DOHH2 (cell line): ENCODE measurements at regions not wholly inside any gene's neighbourhood (a gene's known extent, or its start where the extent isn't known, plus 50 kb on each side); places are given as distances from the start of the nearest gene placed in this dataset.

Experiments
- H3F3A ChIP-seq: fragments of 200-600 bp; sonication (generic), shearing (Covaris generic); 2 replicates; pipeline ENCODE4 v1.6.0; 2016; ENCODE audit warnings: antibody characterized with exemption, mild to moderate bottlenecking; ENCODE audit not compliant: control insufficient read depth, insufficient read depth
- H3K27ac ChIP-seq: fragments of 200-600 bp; sonication (generic); 2 replicates; pipeline ENCODE4 v1.5.1; 2014; ENCODE audit warnings: low read depth, mild to moderate bottlenecking, low read length, moderate library complexity
- H3K27me3 ChIP-seq: fragments of 200-600 bp; sonication (generic); 2 replicates; pipeline ENCODE4 v1.6.1; 2014; ENCODE audit warnings: mild to moderate bottlenecking, low read length, mixed read lengths; ENCODE audit not compliant: control insufficient read depth
- H3K36me3 ChIP-seq: fragments of 200-600 bp; sonication (generic); 2 replicates; pipeline ENCODE4 v1.6.1; 2014; ENCODE audit warnings: mild to moderate bottlenecking, low read length, moderate library complexity, mixed read lengths; ENCODE audit not compliant: control insufficient read depth
- H3K4me1 ChIP-seq: fragments of 200-600 bp; sonication (generic); 2 replicates; pipeline ENCODE4 v1.6.1; 2014; ENCODE audit warnings: mild to moderate bottlenecking, low read length, mixed read lengths; ENCODE audit not compliant: control insufficient read depth
- H3K4me2 ChIP-seq: fragments of 200-600 bp; sonication (generic); 2 replicates; pipeline ENCODE4 v1.6.0; 2014; ENCODE audit warnings: mild to moderate bottlenecking, low read length, moderate library complexity
- H3K4me3 ChIP-seq: fragments of 200-600 bp; sonication (generic); 2 replicates; pipeline ENCODE4 v1.5.1; 2014; ENCODE audit warnings: mild to moderate bottlenecking, low read length, mixed read lengths
- H3K79me2 ChIP-seq: fragments of 200-600 bp; sonication (generic); 2 replicates; pipeline ENCODE4 v1.6.1; 2014; ENCODE audit warnings: mild to moderate bottlenecking, low read length, mixed read lengths; ENCODE audit not compliant: control insufficient read depth
- H3K9me2 ChIP-seq: fragments of 200-600 bp; sonication (generic); replicated peaks from 2 replicates; pipeline ENCODE4 v1.6.1; 2014; ENCODE audit warnings: mild to moderate bottlenecking, low read length, mixed read lengths; ENCODE audit not compliant: control insufficient read depth
- H3K9me3 ChIP-seq: fragments of 200-600 bp; sonication (generic); 2 replicates; pipeline ENCODE4 v1.6.1; 2014; ENCODE audit warnings: antibody characterized with exemption, low read length, mixed read lengths; ENCODE audit not compliant: control insufficient read depth, insufficient read depth
- H4K20me1 ChIP-seq: fragments of 200-600 bp; sonication (generic); 2 replicates; pipeline ENCODE4 v1.6.0; 2014; ENCODE audit warnings: low read depth, mild to moderate bottlenecking, antibody characterized with exemption, low read length, moderate library complexity; ENCODE audit not compliant: control insufficient read depth, insufficient read depth
- CTCF ChIP-seq: fragments of 200-600 bp; sonication (generic); IDR thresholded peaks from one replicate; pipeline ENCODE4 v1.5.1; 2014; ENCODE audit warnings: antibody characterized with exemption, mild to moderate bottlenecking, low read depth, low read length; ENCODE audit not compliant: poor library complexity, severe bottlenecking
- EZH2phosphoT487 ChIP-seq: fragments of 200-600 bp; sonication (generic); IDR thresholded peaks from 2 replicates; pipeline ENCODE4 v1.6.1; 2017; ENCODE audit warnings: borderline replicate concordance, mild to moderate bottlenecking, antibody characterized with exemption, low read length, moderate library complexity, mixed read lengths

DNA sequence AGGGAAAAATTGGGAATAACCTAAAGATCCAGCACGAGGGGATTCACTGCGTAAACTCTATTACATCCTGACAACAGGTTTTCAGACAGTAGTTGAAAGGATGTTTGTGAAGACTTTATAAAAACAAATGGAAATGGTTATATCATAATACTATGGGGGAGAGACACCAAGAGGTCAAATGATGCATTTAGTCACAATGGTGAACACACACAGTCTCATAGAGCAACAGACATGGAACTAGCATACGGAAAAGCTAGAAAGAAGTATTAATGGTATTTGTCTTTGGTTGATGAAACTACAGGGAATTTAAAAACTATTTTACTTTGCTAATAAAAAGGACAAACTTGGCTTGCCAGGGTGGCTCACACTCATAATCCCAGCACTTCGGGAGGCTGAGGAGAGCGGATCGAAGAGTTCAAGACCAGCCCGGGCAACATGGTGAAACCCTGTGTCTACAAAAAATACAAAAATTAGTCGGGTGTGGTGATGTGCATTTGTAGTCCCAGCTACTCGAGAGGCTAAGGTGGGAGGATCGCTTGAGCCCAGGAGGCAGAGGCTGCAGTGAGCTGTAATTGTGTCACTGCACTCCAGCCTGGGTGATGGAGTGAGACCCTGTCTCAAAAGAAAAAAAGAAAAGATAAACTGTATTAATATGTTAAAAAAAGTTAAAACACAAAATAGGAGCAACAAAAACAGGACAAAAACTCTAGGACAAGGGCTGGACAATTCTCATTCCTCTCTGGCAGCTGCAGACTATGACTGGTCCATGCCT is 94.8 kb downstream of the MYCN start:
- no peak overlapping the region for H3K4me2 ChIP-seq
- no peak overlapping the region for H3K27ac ChIP-seq
- TF ChIP-seq CTCF (no peak), EZH2phosphoT487 (no peak)
- H3K36me3 ChIP-seq = no peaks in the 10 kb centered on the region
- no peak overlapping the region for H3K4me3 ChIP-seq
- no peaks in the 10 kb centered on the region for H3K79me2 ChIP-seq
- H3K9me3 ChIP-seq = no peaks in the 10 kb centered on the region
- no peaks in the 10 kb centered on the region for H3F3A ChIP-seq
- H3K9me2 ChIP-seq = no peaks in the 10 kb centered on the region
- no peaks in the 10 kb centered on the region for H3K4me1 ChIP-seq
- no peaks in the 10 kb centered on the region for H3K27me3 ChIP-seq
- no peaks in the 10 kb centered on the region for H4K20me1 ChIP-seq

DNA sequence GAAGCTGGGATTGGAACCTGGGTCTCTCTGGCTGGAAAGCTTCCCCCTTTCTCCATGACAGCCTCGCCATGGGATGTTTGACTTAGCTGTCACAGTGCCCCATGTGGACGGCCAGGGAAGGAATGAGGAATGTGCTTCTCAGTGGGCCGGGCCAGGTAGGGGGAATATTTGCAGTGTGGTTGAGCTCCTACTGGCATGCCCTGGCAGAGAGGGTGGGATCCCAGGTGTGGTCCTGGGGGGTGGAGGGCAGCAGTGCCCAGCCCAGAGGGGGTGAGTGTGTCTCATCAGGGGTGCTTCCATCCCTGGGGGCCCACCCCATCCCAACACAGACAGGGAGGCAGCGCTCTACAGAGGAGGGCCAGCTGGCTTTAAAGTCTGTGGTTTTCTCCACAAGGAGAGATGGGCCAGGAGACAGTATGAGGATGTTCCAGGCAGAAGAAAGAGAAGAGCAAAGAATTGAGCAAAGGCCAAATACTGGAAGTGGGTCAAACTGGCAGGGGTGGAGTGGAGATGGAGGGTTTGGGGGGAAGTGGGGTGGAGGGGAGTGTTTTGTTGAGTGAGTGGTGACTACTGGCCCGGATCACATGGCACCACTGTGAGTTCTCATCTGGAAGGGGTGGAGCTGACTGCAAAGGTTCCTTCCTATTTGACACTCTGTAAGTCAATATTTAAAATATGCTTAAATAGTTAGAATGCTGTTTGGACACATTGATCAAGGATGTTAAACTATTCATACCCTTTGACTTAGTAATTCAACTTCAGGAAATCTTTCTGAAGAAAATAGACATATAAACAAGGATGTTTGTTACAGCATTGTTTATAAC is 94.0 kb downstream of the MYCN start:
- no peaks in the 10 kb centered on the region for H3F3A ChIP-seq
- no peaks in the 10 kb centered on the region for H3K79me2 ChIP-seq
- H3K27ac ChIP-seq = no peak overlapping the region
- H3K27me3 ChIP-seq = no peaks in the 10 kb centered on the region
- no peaks in the 10 kb centered on the region for H4K20me1 ChIP-seq
- TF ChIP-seq EZH2phosphoT487 (no peak), CTCF (no peak)
- H3K9me3 ChIP-seq = no peaks in the 10 kb centered on the region
- H3K36me3 ChIP-seq = no peaks in the 10 kb centered on the region
- H3K4me3 ChIP-seq = no peak overlapping the region
- no peaks in the 10 kb centered on the region for H3K9me2 ChIP-seq
- H3K4me1 ChIP-seq = no peaks in the 10 kb centered on the region
- H3K4me2 ChIP-seq = no peak overlapping the region

GRCh38 chr2:16033032-16033293 is 92.6 kb downstream of the MYCN start:
- no peaks in the 10 kb centered on the region for H3F3A ChIP-seq
- no peaks in the 10 kb centered on the region for H3K9me2 ChIP-seq
- H3K79me2 ChIP-seq = no peaks in the 10 kb centered on the region
- no peaks in the 10 kb centered on the region for H3K4me1 ChIP-seq
- no peak overlapping the region for H3K4me2 ChIP-seq
- H3K27me3 ChIP-seq = no peaks in the 10 kb centered on the region
- H3K9me3 ChIP-seq = no peaks in the 10 kb centered on the region
- no peaks in the 10 kb centered on the region for H3K36me3 ChIP-seq
- no peak overlapping the region for H3K4me3 ChIP-seq
- H3K27ac ChIP-seq = no peak overlapping the region
- TF ChIP-seq CTCF = no peak
- TF ChIP-seq EZH2phosphoT487 = no peak
- H4K20me1 ChIP-seq = no peaks in the 10 kb centered on the region
